Upper lobe of right lung (tissue), 1 donor: ENCODE measurements at regions not wholly inside any gene's neighbourhood (a gene's known extent, or its start where the extent isn't known, plus 50 kb on each side); places are given as distances from the start of the nearest gene placed in this dataset.

Experiments used
- ATAC-seq: fragments of 200-7000 bp; cut with Tn5 transposase; one replicate; pipeline ENCODE4 v1.9.1; 2020; ENCODE audit warnings: mild to moderate bottlenecking, moderate library complexity
- DNase-seq: peaks from one replicate; pipeline ENCODE4 v3.0.0-alpha.2; 2020
- H3K27ac ChIP-seq: fragments of 200-600 bp; one replicate; pipeline ENCODE4 v1.8.0; 2022
- H3K27me3 ChIP-seq: fragments of 200-600 bp; one replicate; pipeline ENCODE4 v1.8.0; 2022; ENCODE audit warnings: mild to moderate bottlenecking
- H3K36me3 ChIP-seq: fragments of 200-600 bp; one replicate; pipeline ENCODE4 v1.8.0; 2022
- H3K4me1 ChIP-seq: fragments of 200-600 bp; one replicate; pipeline ENCODE4 v1.8.0; 2022
- H3K4me3 ChIP-seq: fragments of 200-600 bp; one replicate; pipeline ENCODE4 v1.8.0; 2022; ENCODE audit warnings: mild to moderate bottlenecking
- H3K9me3 ChIP-seq: fragments of 200-600 bp; one replicate; pipeline ENCODE4 v1.8.0; 2022
- CTCF ChIP-seq: fragments of 200-600 bp; IDR thresholded peaks from one replicate; pipeline ENCODE4 v1.8.0; 2022; ENCODE audit warnings: antibody characterized with exemption
- intact Hi-C: fragments of 100-400 bp; cut with DNase I; formaldehyde crosslinking; loops from one replicate; pipeline ENCODE4 v1.11.0; 2022
- donor health status: DM: no; HTN: yes; CAD: no; lungs with severe emphysema.

DNA sequence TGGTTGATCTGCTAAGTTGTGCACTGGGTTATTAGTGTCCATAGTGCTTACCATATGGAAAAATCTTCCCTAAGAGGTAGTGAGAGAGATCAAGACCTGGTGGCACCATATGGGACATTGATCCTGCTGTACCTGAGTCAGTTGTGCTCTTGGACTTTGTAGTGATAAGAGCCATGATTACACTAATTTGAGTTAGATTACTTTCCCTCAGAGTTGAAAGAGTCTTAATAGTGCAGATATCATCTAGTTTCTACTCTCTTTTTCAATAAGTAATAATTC lies 114.2 kb downstream of the KCNE4 start:
- intact Hi-C loops = no loop called here
- Histone ChIP-seq H3K4me3 (no peak overlapping the region), H3K4me1 (no peaks in the 10 kb centered on the region), H3K27ac (no peak overlapping the region), H3K27me3 (no peaks in the 10 kb centered on the region), H3K9me3 (no peaks in the 10 kb centered on the region), H3K36me3 (no peaks in the 10 kb centered on the region)
- no peak for TF ChIP-seq CTCF
- no peak for DNase-seq
- no peak for ATAC-seq

GRCh38 chr2:223166983-223167650 lies 115.1 kb downstream of the KCNE4 start:
- H3K27ac ChIP-seq = no peak overlapping the region
- H3K4me3 ChIP-seq = no peak overlapping the region
- no peaks in the 10 kb centered on the region for H3K36me3 ChIP-seq
- no peaks in the 10 kb centered on the region for H3K27me3 ChIP-seq
- ATAC-seq (no peak), DNase-seq (no peak)
- intact Hi-C loops = no loop called here
- no peak for TF ChIP-seq CTCF
- H3K9me3 ChIP-seq = no peaks in the 10 kb centered on the region
- H3K4me1 ChIP-seq = no peaks in the 10 kb centered on the region

- H3K4me1 ChIP-seq = no peaks in the 10 kb centered on the region
- H3K27me3 ChIP-seq = no peaks in the 10 kb centered on the region
- intact Hi-C loops = no loop called here
- TF ChIP-seq CTCF = no peak
- no peak for ATAC-seq
- H3K4me3 ChIP-seq = no peak overlapping the region
- DNase-seq = no peak
- no peaks in the 10 kb centered on the region for H3K36me3 ChIP-seq
- no peak overlapping the region for H3K27ac ChIP-seq
- no peaks in the 10 kb centered on the region for H3K9me3 ChIP-seq
Measured at GRCh38 chr2:223169830-223170605, 118.0 kb downstream of the KCNE4 start.

DNA sequence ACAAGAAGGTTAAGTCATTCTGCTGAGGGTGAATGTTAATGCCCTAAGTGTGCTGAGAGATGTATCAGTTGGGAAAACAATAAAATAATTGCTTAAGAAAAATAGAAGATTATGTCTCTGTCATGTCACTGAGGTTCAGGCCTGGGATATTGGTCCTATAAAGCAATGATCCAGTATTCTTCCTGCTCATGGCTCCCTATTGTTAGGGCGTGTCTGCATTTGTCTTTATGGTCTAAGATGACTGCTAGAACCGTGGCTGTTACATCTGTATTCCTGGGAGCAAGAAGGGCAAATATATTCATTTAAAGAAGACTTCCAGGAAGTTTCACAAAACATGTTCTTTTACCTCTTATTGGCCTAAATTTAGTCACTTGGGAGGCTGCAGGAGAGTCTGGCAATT lies 125.0 kb downstream of the KCNE4 start:
- ATAC-seq = no peak
- Histone ChIP-seq H3K27ac (no peak overlapping the region), H3K4me1 (no peaks in the 10 kb centered on the region), H3K36me3 (no peaks in the 10 kb centered on the region), H3K27me3 (no peaks in the 10 kb centered on the region), H3K9me3 (no peaks in the 10 kb centered on the region), H3K4me3 (no peak overlapping the region)
- no peak for DNase-seq
- intact Hi-C loops = no loop called here
- no peak for TF ChIP-seq CTCF

GRCh38 chr2:223180463-223180862 lies 128.5 kb downstream of the KCNE4 start:
- no peak for DNase-seq
- no peaks in the 10 kb centered on the region for H3K4me1 ChIP-seq

More at GRCh38 chr2:223180463-223180862, 128.5 kb downstream of the KCNE4 start:
- Histone ChIP-seq H3K36me3 (no peaks in the 10 kb centered on the region), H3K27ac (no peak overlapping the region), H3K4me3 (no peak overlapping the region), H3K9me3 (no peaks in the 10 kb centered on the region), H3K27me3 (no peaks in the 10 kb centered on the region)
- intact Hi-C loops = no loop called here
- no peak for TF ChIP-seq CTCF
- no peak for ATAC-seq
